HG03439 (cell line): ENCODE measurements at regions not wholly inside any gene's neighbourhood (a gene's known extent, or its start where the extent isn't known, plus 50 kb on each side); places are given as distances from the start of the nearest gene placed in this dataset.

Experiments
- ATAC-seq: cut with Tn5 transposase; IDR thresholded peaks from one replicate; pipeline ENCODE4 v1.9.1; 2021; ENCODE audit warnings: mild to moderate bottlenecking, moderate library complexity; ENCODE audit not compliant: unreplicated experiment

DNA sequence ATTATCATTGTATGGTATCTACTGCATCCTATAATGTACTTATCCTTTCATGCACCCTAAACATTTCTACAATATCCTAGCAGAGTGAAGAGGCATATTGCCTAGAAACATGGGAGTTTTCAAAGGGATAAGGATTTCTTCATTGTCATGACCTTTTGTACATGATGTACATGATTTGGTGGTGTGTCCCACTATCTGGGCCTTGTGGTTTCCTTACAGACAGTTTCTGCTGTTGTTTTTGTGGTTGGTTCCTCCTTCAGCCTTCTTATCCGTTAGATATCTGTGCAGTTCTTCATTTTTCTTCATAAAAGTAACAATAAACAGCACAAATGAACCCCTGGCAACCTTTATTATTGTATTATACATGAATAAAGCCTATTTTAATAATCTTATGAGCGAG is 70.4 kb upstream of the BACH1 start:
- ATAC-seq: no peak

DNA sequence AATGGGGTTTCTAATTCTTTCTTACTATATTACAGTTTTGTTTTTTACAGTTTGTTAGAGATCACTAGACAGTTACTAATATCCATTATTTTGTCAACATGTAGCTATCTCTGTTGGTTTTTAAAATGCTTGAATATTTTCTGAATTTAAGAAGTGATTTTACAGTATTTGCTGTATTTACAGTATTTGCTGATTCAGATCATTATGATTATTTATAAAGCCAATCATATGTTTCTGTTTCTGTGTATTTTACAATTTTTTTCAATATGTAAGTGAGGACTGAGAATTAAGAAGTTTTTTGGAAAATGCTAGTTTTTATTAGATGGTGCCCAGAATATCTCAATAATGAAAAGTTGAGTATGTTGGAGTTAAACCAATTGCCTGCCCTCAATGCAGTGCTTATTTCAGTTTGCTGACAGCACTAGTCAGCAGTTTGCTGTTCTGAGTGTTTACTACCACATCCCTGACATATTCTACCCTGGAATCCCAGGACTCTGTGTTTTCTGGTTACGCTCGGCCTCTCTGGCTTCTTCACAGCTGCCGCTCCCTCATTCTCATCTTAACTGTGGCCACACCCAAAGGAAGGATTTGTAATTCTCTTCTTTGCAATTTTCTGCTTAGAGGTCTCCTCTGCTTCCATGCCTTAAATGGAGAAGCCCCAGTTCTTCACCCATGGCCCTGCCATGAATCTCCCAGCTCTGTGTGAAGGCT is 68.0 kb upstream of the BACH1 start:
- ATAC-seq: no peak

DNA sequence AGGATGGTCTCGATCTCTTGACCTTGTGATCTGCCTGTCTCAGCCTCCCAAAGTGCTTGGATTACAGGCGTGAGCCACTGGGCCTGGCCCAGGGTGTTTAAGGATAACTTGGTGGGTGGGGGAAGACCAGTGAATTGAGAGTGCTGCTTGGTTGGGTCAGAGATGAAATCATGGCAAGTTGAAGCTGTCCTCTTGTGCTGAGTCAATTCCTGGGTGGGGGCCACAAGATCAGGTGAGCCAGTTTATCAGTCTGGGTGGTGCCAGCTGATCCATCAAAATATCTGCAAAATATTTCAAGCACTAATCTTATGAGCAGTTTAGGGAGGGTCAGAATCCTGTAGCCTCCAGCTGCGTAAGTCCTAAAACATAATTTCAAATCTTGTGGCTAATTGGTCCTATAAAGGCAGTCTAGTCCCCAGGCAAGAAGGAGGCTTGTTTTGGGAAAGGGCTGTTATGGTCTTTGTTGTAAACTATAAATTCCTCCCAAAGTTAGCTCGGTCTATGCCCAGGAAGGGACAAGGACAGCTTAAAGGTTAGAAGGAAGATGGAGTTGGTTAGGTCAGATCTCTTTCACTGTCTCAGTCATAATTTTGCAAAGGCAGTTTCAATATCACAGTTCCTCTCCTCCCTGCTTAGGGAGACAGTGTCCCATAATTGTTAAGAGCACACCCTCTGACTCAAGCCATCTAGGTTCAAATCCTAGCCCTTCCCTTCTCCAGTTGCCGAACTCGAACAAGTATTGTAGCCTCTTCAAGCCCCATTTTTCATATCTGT is 66.8 kb upstream of the BACH1 start:
- ATAC-seq: no peak

DNA sequence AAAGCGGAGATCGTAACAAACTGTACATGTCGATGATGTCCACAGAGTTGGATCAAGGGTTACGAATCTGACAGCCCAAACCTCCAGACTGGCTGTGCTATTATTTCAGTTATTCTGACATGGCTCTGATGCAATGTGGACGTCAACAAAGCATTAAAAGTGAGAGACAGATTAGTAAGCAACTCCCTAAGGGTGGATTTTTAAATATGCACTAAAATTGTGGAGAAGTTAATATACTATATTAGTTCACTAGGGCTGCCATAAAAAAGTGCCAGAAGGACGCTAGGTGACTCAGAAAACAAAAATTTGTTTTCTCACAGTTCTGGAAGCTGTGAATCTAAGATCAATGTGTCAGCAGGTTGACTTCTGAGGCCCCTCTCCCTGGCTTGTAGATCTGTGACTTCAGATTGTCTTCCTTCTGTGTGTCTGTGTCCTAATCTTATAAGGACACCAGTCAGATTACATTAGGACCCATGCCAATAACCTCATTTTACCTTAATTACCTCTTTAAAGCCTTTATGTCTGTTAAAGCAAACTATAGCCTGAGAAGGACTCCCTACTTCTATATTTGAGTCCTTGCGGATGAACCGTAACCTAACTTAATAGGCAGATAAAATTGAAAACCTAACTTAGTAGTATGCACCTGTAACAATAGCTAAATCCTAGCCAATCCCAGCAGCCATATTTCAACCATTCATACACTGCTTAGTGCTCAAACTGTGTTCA is 66.0 kb upstream of the BACH1 start:
- ATAC-seq: no peak

DNA sequence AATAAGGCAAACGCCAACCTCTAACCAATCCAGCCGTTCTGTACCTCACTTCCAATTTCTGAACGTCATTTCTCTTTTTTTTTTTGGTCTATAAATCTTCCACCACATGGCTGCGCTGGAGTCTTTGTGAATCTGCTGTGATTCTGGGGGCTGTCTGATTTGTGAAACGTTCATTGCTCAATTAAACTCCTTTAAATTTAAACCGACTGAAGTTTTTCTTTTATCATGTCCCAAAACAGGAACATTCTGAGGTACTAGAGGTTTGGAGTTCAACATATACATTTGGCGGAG is 65.5 kb upstream of the BACH1 start:
- peak; percentile 6 for ATAC-seq

DNA sequence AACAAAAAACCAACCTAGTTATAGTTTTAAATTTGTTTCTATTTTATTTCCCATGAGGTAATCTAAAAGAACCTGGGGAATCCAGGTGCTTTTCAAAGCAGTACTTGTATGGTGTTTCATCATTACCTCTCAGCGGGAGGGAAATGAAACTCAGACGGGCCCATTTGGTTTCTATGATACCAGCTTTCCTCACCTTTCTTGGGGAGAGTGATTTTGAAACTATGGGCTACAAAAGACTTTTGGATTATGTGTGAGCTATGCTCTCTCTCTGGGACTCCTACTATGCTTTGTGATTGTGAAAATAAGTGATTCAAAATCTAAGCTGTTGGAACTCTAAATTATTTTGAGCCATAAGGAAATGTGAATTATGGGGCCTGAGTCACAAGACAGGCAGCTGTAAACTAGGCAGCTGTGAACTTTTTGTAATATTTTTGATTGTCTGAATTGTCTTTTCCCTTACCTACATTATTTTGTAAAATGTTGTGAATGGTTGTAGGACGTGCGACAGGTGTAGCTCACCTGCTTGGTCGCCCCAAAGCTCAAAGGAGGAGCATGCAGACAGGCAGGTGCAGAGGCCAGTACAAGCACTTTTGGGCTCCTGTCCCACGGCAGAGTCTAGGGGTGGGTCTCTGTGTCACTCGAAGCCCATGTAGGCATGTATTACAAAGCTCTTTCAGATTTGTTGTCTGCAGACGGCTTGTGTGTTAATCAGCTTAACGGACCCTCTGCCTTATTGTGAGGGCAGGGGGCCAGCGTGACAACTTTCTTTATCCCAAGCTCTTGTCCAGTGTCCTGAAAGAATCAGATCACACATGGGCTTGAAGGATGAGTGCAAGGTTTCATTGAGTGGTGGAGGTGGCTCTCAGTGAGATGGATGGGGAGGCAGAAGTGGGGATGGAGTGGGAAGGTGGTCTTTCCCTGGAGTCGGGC is 64.8 kb upstream of the BACH1 start:
- peak; percentile 73 for ATAC-seq

DNA sequence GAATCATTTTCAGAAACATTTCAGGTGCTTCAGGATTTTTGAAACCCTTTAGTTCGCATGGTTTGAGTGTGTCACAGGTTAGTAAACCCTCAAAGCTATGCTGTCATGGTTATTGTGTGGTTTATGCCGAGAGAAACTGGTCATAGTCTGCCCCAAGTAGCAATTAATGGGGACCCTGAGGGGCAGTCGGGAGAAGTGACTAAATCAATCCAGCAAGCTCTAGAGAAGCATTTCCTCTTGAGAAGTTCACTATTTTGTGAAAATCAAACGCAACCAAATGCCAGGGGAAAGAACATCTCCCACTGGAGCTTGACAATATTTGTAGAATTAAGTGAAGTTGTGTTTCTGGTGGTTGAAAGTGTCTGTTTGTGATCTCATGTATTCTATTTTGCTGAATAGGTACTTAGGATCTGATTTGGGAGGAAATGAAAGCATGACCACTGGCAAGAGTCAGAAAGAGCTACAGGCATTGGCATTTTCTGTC is 63.0 kb upstream of the BACH1 start:
- ATAC-seq: peak; percentile 33

DNA sequence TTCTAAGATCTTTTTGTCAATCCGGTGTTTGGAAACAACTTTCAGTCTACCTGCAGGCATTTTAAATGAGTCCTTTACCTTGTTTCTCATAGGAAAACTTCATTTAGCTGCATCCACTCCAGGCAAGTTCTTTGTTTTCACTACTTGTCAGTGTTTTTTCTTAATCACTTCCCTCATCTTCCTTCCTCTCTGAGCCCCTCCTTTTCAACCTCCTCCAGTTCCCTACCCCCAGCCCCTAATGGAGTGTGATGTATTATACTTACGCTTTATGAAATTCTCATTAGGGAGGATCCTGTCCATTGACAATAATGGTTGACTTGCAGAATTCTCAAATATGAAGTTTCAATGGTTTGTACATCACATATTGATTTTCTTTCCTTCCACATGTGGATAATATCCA is 62.5 kb upstream of the BACH1 start:
- ATAC-seq: no peak

DNA sequence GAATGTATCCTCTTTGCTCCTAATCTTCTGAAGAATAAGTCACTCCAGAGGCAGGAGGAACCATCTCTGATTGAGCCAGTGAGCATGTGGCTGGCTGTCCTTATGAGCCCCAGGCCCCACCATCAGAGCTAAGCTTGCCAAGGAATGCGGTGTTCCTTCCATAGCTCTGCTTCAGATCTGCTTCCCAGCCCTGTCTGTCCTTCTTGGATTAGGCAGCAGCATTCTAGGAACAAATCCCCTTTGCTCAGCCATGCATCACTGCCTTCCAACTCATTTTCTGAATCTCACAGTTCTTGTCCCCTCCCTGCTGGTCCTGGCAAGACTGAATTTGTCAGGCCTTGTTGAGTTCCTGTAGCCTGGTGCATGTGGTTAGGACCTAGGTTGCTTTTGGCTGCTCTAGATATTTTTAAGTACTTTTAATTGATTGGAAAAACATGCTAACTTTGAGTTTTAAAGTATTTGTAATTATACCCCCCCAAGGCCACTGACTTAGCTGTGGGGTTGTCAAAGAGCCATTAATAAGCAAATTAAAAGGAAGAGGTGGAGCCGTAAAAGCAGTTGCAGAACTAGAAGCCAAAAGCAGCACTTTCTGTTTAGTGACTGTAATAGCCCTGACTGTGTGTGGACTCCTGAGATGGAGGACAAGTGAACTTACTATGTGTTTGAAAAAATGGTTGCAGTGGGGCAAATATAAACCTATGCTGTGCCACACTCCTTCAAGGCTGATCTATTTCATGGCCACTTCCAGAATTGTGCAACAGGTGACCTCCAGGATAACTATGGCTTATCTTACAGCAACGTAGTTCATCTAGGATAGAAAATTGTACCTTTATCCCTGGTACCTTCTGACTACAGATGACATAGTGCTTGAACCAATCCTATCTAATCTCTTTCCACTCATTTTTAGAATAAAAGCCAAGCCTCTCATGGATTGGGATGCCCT is 61.3 kb upstream of the BACH1 start:
- ATAC-seq: no peak

DNA sequence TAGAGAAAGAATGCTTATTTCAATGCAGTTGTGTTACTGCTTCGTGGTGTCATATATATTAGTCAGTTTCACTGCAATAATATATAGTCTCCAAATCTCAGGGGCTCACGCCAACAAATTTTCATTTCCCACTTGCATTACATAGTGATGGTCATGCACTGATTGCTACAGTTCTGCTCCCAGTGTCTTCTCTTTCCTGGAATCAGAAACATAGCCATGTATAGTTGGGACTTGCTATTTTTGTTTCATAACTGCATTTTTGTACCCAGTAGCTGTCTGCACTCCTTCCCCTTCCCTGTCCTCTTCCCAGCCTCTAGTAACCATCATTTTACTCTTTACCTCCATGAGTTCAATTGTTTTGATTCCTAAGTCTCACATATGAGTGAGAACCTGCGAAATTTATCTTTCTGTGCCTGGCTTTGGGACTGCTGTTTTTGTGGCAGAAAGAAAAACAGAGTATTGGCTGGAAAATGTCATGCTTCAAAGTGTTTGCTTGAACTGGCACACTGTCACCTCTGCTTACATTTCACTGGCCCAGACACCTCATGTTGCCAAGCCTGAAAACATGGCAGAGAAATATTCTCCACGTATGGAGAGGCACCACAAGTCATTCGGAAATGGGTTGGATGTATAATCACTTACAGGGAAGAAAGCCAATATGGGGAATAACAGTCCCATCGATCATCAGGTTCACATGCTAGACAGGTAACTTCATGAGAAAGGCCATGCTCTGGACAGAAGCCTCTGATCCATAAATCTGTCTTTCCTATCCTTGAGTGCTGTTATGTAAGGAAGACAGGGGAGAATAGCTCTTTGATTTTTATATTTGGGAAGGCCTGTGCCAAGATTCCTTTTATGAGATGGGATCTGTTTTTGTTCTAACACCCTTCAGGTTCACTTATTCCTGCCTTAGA is 60.4 kb upstream of the BACH1 start:
- ATAC-seq: no peak

DNA sequence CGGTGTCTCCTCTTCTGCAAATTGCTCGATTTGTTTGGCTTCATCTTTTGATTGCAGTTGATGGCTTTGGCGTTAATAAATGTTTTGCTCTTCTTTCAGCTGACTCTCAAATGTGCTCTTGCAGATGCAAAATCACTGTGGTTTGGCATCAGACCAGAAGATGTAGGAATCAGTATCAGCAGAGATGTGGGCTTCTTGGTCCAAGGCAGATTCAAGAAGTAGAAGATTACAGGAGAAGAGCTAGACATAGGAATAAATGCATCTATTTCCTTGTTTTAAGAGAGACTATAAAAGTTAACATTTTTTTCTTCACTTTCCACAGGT is 59.8 kb upstream of the BACH1 start:
- ATAC-seq: no peak

DNA sequence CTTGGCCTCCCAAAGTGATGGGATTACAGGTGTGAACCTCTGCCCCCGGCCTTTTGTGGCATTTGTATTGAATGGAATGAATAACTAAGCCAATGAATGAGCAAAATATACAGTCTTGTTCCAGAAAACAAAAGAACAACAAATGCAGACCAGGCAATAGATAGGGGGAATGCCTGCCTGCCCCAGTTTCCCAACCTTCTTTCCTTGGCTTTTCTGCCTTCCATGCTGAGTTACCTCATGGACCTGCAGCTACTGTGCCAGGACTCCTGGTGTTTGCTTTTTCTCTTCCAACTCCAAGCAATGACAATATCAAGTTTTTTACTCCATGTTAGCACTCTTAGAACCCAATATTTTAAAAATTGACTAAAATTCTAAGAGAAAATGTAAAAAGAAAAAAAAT is 58.6 kb upstream of the BACH1 start:
- no peak for ATAC-seq

DNA sequence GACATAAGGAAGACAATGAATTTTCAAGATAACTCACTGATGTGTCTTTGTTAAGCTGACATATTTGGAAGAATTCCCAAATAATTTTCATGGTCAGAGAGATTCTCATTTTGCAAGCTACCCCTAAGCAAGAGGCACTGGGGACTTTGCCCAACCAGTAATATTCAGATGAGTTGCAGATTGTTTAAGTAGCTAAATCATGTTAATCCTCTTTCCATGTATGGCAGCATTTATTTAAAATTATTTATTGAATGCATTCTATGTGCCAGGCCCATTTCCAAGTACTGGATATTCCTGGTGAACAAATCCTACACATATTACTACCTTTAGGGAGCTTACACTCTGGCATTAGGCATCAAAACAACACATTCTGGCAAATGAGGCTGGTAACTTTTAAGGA is 56.5 kb upstream of the BACH1 start:
- no peak for ATAC-seq

DNA sequence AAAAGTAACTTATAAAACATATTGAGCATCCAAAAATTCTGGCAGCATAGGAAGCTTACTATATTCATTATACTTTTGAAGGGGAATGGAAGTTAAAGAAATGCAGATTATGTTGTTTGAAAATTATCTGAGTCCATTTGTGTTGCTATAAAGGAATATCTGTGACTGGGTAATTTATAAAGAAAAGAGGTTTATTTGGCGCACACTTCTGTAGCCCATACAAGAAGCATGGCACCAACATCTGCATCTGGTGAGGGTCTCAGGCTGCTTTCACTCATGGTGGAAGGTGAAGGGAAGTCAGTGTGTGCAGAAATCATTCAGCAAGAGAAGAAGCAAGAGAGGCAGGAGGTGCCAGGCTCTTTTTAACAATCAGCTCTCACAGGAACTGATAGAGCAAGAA is 55.5 kb upstream of the BACH1 start:
- ATAC-seq: no peak

DNA sequence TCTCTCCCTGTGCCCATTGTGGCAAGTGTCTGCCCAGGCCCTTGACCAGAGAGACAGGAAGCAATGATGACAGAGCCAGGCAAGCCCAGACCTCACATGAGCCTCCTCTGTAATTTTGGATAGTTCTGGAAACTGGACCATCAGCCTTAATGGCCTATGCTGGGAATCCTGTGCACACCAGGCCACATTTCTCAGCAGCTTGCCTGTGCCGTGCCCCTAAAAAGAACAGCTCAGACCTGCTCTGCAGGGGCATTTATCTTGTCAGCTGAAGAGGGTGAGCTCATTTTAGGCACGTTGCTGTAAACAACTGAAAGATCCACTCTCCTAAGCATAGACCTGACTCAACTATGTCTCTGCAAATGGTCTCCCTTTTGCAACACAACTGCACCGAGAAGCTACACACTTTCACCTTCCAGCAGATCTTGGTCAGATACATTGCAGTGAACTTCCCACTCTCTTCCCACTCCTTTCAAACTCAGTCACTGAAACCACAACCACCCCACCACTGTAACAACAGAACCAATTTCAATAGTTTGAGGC is 53.5 kb upstream of the BACH1 start:
- peak; percentile 68 for ATAC-seq

DNA sequence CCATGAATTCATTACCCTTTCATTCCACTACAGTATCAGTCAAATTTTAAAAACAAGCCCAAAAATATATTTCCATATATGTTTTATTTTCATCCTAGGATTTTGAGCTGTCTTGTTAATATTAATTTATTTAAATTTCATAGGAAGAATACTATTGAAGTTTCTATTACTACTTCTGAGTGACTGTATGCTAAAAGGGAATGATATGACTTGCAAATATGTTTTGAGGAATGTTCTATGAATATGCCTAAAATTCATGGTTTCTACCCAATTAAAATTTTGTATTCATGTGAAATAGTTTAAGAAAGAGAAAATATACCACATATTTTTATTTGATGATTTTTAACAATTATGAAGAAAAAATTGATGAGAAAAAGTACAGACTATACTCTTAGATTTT is 52.9 kb upstream of the BACH1 start:
- ATAC-seq: no peak

DNA sequence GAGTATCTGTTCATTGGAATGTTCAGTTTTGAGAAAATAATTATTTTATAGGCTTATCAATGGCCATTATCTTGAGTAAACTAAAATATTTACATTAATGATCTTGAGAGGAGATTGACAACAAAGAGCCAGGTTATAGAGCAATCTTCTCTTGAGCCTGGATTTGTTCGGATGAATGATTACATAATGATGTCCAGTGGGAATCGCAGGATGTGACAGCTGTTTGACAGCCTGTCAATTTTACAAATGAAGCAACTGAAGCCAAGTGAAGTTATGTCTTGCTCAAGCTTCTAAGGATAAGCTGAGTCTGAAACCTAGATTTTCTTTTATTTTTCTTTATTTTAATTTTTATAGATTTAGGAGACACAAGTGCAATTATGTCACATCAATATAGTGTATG is 52.1 kb upstream of the BACH1 start:
- ATAC-seq: no peak

DNA sequence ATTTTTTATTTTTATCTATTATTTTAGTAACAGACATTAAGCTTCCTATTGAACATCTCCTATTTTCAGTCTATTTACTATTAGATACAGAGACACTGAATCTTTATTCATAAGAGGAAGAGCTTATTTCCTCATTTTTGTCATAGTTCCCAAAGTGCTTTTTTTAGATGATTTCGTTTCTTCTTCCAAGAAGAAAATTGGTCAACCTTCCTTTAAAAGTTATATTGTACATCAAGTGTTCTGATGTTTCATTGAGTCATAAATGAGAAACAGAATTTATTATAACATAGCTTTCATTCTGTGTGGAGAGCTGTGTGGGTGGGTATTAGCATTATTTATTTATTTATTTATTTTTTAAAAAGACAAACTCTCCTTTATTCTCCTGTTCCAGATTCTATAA is 50.6 kb upstream of the BACH1 start:
- ATAC-seq: no peak
